ENCODE measurements at regions not wholly inside any gene's neighbourhood (a gene's known extent, or its start where the extent isn't known, plus 50 kb on each side); places are given as distances from the start of the nearest gene placed in this dataset.

DNA sequence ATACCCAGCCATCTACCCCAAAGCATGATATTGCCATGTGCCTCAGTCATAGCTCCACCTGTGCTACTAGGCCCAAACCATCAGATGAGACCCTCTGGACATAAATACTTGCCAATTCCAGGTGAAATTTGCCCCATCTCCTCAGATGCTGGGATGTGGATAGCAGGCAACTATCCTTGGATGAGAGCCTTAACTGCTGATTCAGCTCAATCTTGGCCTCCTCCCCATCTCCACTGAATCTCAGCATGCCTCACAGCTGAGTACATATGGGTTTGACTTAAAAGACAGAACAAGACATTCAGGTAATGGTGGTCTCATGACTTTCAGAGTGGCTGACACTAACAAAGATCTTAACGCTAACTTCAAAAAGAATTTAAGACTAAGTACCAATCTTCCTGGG, 50.8 kb upstream of the KLHL13 start:
- TF ChIP-seq, protein P1, sequence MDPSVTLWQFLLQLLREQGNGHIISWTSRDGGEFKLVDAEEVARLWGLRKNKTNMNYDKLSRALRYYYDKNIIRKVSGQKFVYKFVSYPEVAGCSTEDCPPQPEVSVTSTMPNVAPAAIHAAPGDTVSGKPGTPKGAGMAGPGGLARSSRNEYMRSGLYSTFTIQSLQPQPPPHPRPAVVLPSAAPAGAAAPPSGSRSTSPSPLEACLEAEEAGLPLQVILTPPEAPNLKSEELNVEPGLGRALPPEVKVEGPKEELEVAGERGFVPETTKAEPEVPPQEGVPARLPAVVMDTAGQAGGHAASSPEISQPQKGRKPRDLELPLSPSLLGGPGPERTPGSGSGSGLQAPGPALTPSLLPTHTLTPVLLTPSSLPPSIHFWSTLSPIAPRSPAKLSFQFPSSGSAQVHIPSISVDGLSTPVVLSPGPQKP (IDR thresholded peaks at IDR 0.05; ENCODE audit: borderline replicate concordance, low read depth, low read length), result no peak
- TF ChIP-seq MAFK (IDR thresholded peaks at IDR 0.05; ENCODE audit: low read depth, low read length), result peak; percentile 76; the same call in 1 of the 2 replicates
- no peak for DNase-seq
- Histone ChIP-seq H3K23ac (ENCODE audit: low read depth, low read length) (no peak overlapping the region), H3K4me2 (ENCODE audit: low read depth, low read length) (no peak overlapping the region), H2BK20ac (ENCODE audit: low read depth, low read length) (no peak overlapping the region), H2BK120ac (ENCODE audit: low read depth, low read length) (no peak overlapping the region), H2BK5ac (ENCODE audit: low read depth, low read length, poor library complexity, severe bottlenecking) (no peak overlapping the region), H2BK15ac (ENCODE audit: low read depth, low read length) (no peak overlapping the region), H3K9me1 (ENCODE audit: insufficient read depth, low read length) (no peaks in the 10 kb centered on the region), H2AK9ac (replicated peaks; ENCODE audit: low read depth, low read length, poor library complexity) (no peak overlapping the region), H2AK5ac (ENCODE audit: low read depth, low read length) (no peak overlapping the region), H3K14ac (replicated peaks; ENCODE audit: low read depth, low read length) (no peak overlapping the region), H3K4ac (ENCODE audit: low read depth, low read length) (no peak overlapping the region), H3K18ac (ENCODE audit: low read depth, low read length) (no peak overlapping the region), H3K4me3 (ENCODE audit: insufficient read depth, low read depth, low read length) (no peak overlapping the region), H3K36me3 (ENCODE audit: control insufficient read depth, insufficient read depth, low read length) (no peaks in the 10 kb centered on the region), H3K4me1 (ENCODE audit: control insufficient read depth, insufficient read depth, low read length) (no peaks in the 10 kb centered on the region), H3K9me3 (ENCODE audit: control insufficient read depth, insufficient read depth, low read length) (no peaks in the 10 kb centered on the region), H3K27ac (ENCODE audit: insufficient read depth, low read length) (no peak overlapping the region), H3K27me3 (ENCODE audit: control insufficient read depth, insufficient read depth, low read length) (no peaks in the 10 kb centered on the region; the same call in 1 of the 2 replicates), H4K8ac (ENCODE audit: low read depth in 2 of 2, low read length in 2 of 2) (no peak overlapping the region), H2AFZ (replicated peaks; ENCODE audit: low read length, poor library complexity) (no peak overlapping the region), H4K91ac (ENCODE audit: insufficient read depth, low read depth, low read length) (no peak overlapping the region), H3K56ac (ENCODE audit: extremely low read depth, insufficient read depth, low read length) (no peak overlapping the region), H3K9ac (ENCODE audit: low read depth, low read length) (no peak overlapping the region), H4K20me1 (ENCODE audit: insufficient read depth, low read length) (no peaks in the 10 kb centered on the region), H4K5ac (ENCODE audit: low read depth, low read length) (no peak overlapping the region), H3K79me1 (ENCODE audit: low read depth in 1 of 2, low read length in 2 of 2) (no peaks in the 10 kb centered on the region)
- ChIA-PET CTCF (no interaction called here), POLR2A (ENCODE audit: unreplicated experiment) (no interaction called here)
- BruUV-seq (replicated peaks), result no TSS peak
- no peak for ATAC-seq (ENCODE audit: low read depth)
- intact Hi-C loops (cut with micrococcal nuclease) (no loop called here), dilution Hi-C loops (cut with HindIII; ENCODE audit: low sequenced_read_pairs, unreplicated experiment) (no loop called here), in situ Hi-C loops (cut with MboI; ENCODE audit: low sequenced_read_pairs) (no loop called here)
- WGBS, 2 experiments (ENCODE audit: extremely low coverage in 2 of 2, insufficient read length in 1 of 2), result no CpG with 5 or more reads among the region's 1 CpG

Data from IMR-90 (cell line).